ENCODE measurements at regions not wholly inside any gene's neighbourhood (a gene's known extent, or its start where the extent isn't known, plus 50 kb on each side); places are given as distances from the start of the nearest gene placed in this dataset.

DNA sequence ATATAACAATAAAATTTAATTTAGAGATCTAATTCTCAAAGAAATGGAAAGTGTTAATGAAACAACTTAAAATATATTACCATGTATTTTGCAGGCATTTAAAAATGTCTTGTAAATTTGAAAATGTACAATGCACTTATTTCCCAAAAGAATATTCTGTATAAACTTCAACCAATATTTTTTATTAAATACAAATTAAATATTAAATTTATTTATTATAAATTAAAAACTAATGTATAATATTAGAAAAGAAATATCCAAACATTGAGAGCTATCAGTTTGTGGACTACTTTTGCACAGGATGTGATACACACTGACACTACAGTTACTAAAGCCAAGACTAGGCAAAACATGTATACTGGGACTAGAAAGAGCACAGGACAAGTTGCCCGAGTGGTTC lies 707.0 kb upstream of the NRSN1 start:
- no peak for TF ChIP-seq FOS (IDR thresholded peaks at IDR 0.05; ENCODE audit: borderline replicate concordance, insufficient read depth, low read length)
- TF ChIP-seq, protein P1, sequence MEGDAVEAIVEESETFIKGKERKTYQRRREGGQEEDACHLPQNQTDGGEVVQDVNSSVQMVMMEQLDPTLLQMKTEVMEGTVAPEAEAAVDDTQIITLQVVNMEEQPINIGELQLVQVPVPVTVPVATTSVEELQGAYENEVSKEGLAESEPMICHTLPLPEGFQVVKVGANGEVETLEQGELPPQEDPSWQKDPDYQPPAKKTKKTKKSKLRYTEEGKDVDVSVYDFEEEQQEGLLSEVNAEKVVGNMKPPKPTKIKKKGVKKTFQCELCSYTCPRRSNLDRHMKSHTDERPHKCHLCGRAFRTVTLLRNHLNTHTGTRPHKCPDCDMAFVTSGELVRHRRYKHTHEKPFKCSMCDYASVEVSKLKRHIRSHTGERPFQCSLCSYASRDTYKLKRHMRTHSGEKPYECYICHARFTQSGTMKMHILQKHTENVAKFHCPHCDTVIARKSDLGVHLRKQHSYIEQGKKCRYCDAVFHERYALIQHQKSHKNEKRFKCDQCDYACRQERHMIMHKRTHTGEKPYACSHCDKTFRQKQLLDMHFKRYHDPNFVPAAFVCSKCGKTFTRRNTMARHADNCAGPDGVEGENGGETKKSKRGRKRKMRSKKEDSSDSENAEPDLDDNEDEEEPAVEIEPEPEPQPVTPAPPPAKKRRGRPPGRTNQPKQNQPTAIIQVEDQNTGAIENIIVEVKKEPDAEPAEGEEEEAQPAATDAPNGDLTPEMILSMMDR (IDR thresholded peaks at IDR 0.05; ENCODE audit: extremely low read depth in 1 of 2, insufficient read depth in 1 of 2, low read depth in 1 of 2, low read length in 2 of 2): no peak
- TF ChIP-seq, protein P2, sequence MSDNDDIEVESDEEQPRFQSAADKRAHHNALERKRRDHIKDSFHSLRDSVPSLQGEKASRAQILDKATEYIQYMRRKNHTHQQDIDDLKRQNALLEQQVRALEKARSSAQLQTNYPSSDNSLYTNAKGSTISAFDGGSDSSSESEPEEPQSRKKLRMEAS (IDR thresholded peaks at IDR 0.05; ENCODE audit: insufficient read depth, insufficient read length): no peak
- no peak for TF ChIP-seq POLR2A (IDR thresholded peaks at IDR 0.05; ENCODE audit: low read depth, low read length)
- no peak for TF ChIP-seq MYC (IDR thresholded peaks at IDR 0.05; ENCODE audit: low read depth, low read length)
- no peak for TF ChIP-seq JUN (IDR thresholded peaks at IDR 0.05; ENCODE audit: borderline replicate concordance, insufficient read depth, insufficient read length, low read depth)
